GM12873 (cell line): ENCODE measurements at regions not wholly inside any gene's neighbourhood (a gene's known extent, or its start where the extent isn't known, plus 50 kb on each side); places are given as distances from the start of the nearest gene placed in this dataset.

Source experiments
- TF ChIP-seq, protein P1 (sequence below): IDR thresholded peaks from 2 replicates; pipeline ENCODE4 v1.5.1; 2012; ENCODE audit warnings: low read depth, mild to moderate bottlenecking, moderate library complexity, low read length, control low read depth; ENCODE audit not compliant: insufficient read depth; ENCODE audit errors: missing control alignments

DNA sequence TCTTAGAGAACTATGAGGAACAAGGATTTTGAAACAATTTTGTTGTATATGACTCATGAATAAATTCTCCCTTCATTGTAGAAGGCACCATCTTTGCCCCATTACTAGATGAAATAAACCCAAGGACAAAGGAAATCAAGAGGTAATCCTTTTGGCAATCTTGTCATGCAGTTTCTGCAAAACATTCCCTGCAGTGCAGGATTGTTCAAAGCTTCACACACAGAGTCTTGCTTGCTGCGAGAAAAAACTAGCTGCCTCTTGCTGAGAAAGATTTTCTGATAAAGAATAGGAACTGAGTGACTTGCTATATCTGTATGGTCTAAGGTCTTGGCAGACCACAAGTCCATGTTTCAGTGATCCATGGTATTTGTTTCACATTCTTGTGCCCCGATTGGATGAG lies 657.4 kb upstream of the ADGRL4 start:
- TF ChIP-seq, protein P1, sequence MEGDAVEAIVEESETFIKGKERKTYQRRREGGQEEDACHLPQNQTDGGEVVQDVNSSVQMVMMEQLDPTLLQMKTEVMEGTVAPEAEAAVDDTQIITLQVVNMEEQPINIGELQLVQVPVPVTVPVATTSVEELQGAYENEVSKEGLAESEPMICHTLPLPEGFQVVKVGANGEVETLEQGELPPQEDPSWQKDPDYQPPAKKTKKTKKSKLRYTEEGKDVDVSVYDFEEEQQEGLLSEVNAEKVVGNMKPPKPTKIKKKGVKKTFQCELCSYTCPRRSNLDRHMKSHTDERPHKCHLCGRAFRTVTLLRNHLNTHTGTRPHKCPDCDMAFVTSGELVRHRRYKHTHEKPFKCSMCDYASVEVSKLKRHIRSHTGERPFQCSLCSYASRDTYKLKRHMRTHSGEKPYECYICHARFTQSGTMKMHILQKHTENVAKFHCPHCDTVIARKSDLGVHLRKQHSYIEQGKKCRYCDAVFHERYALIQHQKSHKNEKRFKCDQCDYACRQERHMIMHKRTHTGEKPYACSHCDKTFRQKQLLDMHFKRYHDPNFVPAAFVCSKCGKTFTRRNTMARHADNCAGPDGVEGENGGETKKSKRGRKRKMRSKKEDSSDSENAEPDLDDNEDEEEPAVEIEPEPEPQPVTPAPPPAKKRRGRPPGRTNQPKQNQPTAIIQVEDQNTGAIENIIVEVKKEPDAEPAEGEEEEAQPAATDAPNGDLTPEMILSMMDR, result no peak

DNA sequence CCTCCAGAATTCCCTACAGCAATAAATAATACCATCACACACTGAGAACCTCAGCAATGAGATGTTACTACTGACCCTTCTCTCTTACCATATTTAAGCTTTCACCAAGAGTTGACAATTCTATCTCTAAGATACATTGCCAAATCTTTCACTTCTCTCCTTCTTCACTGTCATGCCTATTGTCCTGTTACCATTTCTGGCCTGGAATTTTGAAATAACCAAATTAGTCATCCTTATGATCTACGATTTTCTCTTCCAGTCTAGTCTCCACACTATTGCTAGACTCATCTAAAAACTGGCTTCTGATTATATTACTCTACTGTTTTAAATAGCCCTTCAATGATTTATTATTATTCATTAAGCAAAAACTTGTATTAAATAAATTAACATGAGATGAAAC lies 656.1 kb upstream of the ADGRL4 start:
- TF ChIP-seq, protein P1, result no peak

DNA sequence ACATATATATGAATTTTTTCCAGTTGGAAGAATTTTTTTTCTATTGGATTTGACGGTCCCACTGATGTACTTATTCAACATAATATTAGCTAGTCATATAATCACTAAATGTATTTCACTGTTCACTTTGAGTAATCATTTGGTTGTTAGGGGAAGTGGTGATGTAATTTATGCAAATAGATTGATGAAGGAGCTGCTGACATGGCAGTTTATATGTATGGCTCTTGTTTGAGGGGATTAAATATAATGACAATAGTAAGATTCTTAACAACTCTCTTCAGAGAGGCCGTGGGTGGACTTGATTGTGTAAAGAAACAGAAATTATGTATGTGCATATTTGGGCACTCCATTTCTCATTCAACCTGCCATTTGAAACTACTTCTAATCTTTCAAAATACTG lies 653.6 kb upstream of the ADGRL4 start:
- TF ChIP-seq, protein P1, result no peak

DNA sequence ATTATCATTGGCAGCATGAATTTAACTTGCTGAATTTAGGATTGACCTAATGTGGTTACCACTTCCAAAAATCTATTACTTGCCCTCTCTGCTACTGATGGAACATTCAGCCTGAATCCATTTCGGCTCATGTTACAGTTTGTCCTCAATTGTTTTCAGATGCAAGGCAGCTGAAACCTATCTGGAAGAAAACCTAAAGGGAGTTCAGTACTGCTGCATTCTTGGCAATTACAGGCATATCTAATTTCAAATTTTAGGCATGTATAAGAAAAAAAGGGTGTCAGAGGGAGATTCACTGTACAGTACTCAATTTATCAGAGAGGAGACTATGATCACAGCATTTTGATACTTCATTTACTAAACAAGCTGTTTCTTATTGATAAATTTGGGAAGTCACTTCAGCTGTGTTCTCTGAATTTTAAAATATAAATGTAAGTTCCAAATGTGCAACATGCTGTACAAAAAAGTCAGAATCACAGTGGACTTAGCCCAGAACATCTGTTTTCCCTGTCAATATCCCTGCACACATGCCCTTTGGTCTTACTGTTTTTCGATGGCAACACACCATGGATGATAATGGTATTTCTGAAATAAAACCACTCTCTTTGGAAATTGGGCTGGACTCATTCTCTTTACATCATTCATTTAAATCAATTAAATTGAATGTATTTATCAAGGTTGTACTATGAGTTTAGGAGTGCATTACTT lies 651.6 kb upstream of the ADGRL4 start:
- TF ChIP-seq, protein P1, result no peak

DNA sequence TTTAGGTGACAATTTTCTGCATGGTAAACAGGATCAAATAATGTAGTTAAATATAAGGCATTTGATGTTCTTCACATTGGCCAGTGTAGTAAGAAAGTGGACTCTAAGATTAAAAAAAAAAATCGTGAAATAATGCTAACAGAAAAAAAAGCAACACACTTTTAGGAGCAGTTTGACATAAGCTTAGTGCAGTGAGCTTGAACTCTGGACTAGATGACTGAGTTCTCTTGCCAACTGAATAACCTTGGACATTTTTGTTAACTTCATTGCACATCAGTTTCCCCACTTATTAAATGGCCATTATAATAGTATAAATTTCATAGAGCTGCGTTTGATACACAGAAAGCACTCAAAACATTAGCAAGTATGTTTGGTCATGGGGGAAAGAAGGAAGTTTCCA lies 649.3 kb upstream of the ADGRL4 start:
- TF ChIP-seq, protein P1, result no peak

DNA sequence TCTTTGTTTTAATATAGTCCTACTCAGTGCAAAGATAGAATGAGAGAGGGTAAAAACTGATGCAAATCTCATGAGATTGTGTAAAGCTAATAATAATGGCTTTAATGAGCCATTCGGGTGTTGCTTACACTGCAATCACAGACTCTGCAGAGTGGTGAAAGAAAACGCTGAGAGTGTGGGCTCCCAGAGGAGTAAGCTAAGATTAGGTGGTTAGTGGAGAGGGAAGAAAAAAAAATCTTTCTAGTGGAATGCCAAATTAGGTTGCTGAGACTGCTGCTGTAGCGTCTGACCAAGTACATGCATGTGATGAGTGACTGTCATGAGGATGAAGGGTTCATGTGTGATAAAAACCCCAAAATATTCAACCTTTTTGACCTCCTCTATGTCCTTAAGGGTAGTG lies 645.9 kb upstream of the ADGRL4 start:
- TF ChIP-seq, protein P1, result no peak

DNA sequence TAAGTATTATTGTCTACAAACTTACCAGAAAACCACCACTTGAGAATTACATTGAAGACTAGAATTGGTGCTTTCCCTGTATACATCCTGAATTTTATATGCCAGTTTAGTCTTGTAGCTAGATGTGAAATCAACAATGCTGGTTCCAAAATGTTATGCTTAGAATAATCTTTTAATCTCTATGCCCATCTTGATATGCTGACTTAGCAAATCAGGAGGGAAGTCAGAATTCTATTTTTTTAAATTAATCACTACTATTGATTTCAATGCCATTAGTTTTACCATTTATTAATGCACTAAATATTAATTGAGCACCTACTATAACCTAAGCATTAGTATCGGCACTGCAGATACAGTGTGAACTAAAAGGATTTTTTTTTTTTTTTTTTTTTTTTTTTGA lies 641.6 kb upstream of the ADGRL4 start:
- TF ChIP-seq, protein P1, result no peak
